Keratinocyte (primary cell): ENCODE measurements at regions not wholly inside any gene's neighbourhood (a gene's known extent, or its start where the extent isn't known, plus 50 kb on each side); places are given as distances from the start of the nearest gene placed in this dataset.

Source experiments
- DNase-seq: peaks from one replicate; pipeline ENCODE4 v3.0.0-alpha.2; 2011; ENCODE audit warnings: low read depth, missing footprints, low spot score
- FAIRE-seq: peaks from 2 replicates; lab custom pipeline; 2011; peaks lifted over from hg19 to GRCh38; lab: Jason Lieb, UNC
- H2AFZ ChIP-seq: 2 replicates; pipeline ENCODE4 v1.6.0; 2012; ENCODE audit warnings: low read length, control low read depth, inconsistent platforms; ENCODE audit not compliant: control insufficient read depth
- H3K27ac ChIP-seq: 2 replicates; pipeline ENCODE4 v1.5.1; 2011; ENCODE audit warnings: low read length; ENCODE audit not compliant: control insufficient read depth, insufficient read depth
- H3K27me3 ChIP-seq: 3 replicates; pipeline ENCODE4 v1.6.0; 2011; ENCODE audit warnings: low read length; ENCODE audit not compliant: control insufficient read depth, insufficient read depth; ENCODE audit errors: extremely low read depth
- H3K36me3 ChIP-seq, 2 experiments: 2 replicates in 1 of 2; 3 replicates in 1 of 2; pipeline ENCODE4 v1.5.1; 2011; ENCODE audit warnings: low read length in 2 of 2, mild to moderate bottlenecking in 1 of 2; ENCODE audit not compliant: control insufficient read depth in 2 of 2, insufficient read depth in 2 of 2; ENCODE audit errors: extremely low read depth in 1 of 2
- H3K4me1 ChIP-seq: 3 replicates; pipeline ENCODE4 v1.5.1; 2011; ENCODE audit warnings: low read length; ENCODE audit not compliant: control insufficient read depth, insufficient read depth; ENCODE audit errors: extremely low read depth
- H3K4me2 ChIP-seq: 3 replicates; pipeline ENCODE4 v1.6.0; 2011; ENCODE audit warnings: low read depth, low read length; ENCODE audit not compliant: control insufficient read depth, insufficient read depth; ENCODE audit errors: extremely low read depth
- H3K4me3 ChIP-seq, 3 experiments: fragments of 200-600 bp in 1 of 3; sonication (generic) in 1 of 3; 2 replicates in 2 of 3; 3 replicates in 1 of 3; pipeline ENCODE4 v1.5.1; 2011 to 2016; ENCODE audit warnings: low read length in 3 of 3, mild to moderate bottlenecking in 3 of 3, control low read depth in 2 of 3, inconsistent platforms in 1 of 3, low read depth in 1 of 3, mixed read lengths in 1 of 3, mixed run types in 1 of 3, moderate library complexity in 1 of 3; ENCODE audit not compliant: control insufficient read depth in 2 of 3, insufficient read depth in 2 of 3; ENCODE audit errors: extremely low read depth in 1 of 3
- H3K79me2 ChIP-seq: 2 replicates; pipeline ENCODE4 v1.6.0; 2012; ENCODE audit warnings: low read length; ENCODE audit not compliant: control insufficient read depth, insufficient read depth
- H3K9ac ChIP-seq: 3 replicates; pipeline ENCODE4 v1.6.0; 2011; ENCODE audit warnings: low read length; ENCODE audit not compliant: control insufficient read depth, insufficient read depth; ENCODE audit errors: extremely low read depth
- H3K9me1 ChIP-seq: 3 replicates; pipeline ENCODE4 v1.6.0; 2011; ENCODE audit warnings: low read length; ENCODE audit not compliant: control insufficient read depth, insufficient read depth; ENCODE audit errors: extremely low read depth
- H3K9me3 ChIP-seq: 2 replicates; pipeline ENCODE4 v1.5.1; 2012; ENCODE audit warnings: low read depth, low read length; ENCODE audit not compliant: control insufficient read depth
- H4K20me1 ChIP-seq: 3 replicates; pipeline ENCODE4 v1.6.0; 2011; ENCODE audit warnings: low read length; ENCODE audit not compliant: control insufficient read depth, insufficient read depth; ENCODE audit errors: extremely low read depth
- CTCF ChIP-seq, 3 experiments: IDR thresholded peaks in 1 of 3; conservative IDR thresholded peaks in 1 of 3; optimal IDR thresholded peaks in 1 of 3; 2 replicates in 2 of 3; 3 replicates in 1 of 3; pipeline versions ENCODE3 to v1.5.1; 2011; ENCODE audit warnings: low read length in 3 of 3, mild to moderate bottlenecking in 3 of 3, moderate library complexity in 2 of 3, control low read depth in 1 of 3, inconsistent platforms in 1 of 3; ENCODE audit not compliant: insufficient read depth in 2 of 3; ENCODE audit errors: extremely low read depth in 1 of 3
- EZH2 ChIP-seq: IDR thresholded peaks from one replicate; pipeline ENCODE4 v1.6.1; 2012; ENCODE audit warnings: inconsistent platforms, mild to moderate bottlenecking, low read length, moderate library complexity
- dilution Hi-C: fragments of 300-500 bp; cut with MboI; formaldehyde crosslinking; loops from one replicate; pipeline ENCODE4 v1.7.0; 2020; ENCODE audit warnings: low sequenced_read_pairs; ENCODE audit not compliant: extremely low pct_ligation_motif_present

GRCh38 chr7:98520356-98520951, 96.6 kb upstream of the NPTX2 start:
- H3K9ac ChIP-seq, result no peak overlapping the region
- H3K9me3 ChIP-seq, result no peaks in the 10 kb centered on the region
- no peaks in the 10 kb centered on the region for H3K27me3 ChIP-seq
- H3K4me3 ChIP-seq, result no peak overlapping the region
- no peak for TF ChIP-seq EZH2
- no peak for TF ChIP-seq CTCF (optimal IDR thresholded peaks at IDR 0.05 in 1 of 3, IDR thresholded peaks at IDR 0.05 in 1 of 3, conservative IDR thresholded peaks at IDR 0.05 in 1 of 3; ENCODE audit: extremely low read depth in 1 of 3, insufficient read depth in 2 of 3, low read length in 3 of 3)
- dilution Hi-C loops, result no loop called here
- no peaks in the 10 kb centered on the region for H3K79me2 ChIP-seq
- no peak overlapping the region for H3K4me2 ChIP-seq
- H3K36me3 ChIP-seq, result no peaks in the 10 kb centered on the region
- no peak for FAIRE-seq
- no peaks in the 10 kb centered on the region for H3K9me1 ChIP-seq
- no peak for DNase-seq
- no peaks in the 10 kb centered on the region for H3K4me1 ChIP-seq
- no peak overlapping the region for H3K27ac ChIP-seq
- H2AFZ ChIP-seq, result no peak overlapping the region
- no peaks in the 10 kb centered on the region for H4K20me1 ChIP-seq

GRCh38 chr7:98518159-98518947, 98.7 kb upstream of the NPTX2 start:
- Histone ChIP-seq H3K4me2 (no peak overlapping the region), H3K9me3 (no peaks in the 10 kb centered on the region), H3K9me1 (no peaks in the 10 kb centered on the region), H3K79me2 (no peaks in the 10 kb centered on the region), H3K4me1 (no peaks in the 10 kb centered on the region), H3K9ac (no peak overlapping the region), H3K27me3 (no peaks in the 10 kb centered on the region), H3K36me3 (no peaks in the 10 kb centered on the region), H2AFZ (no peak overlapping the region), H3K4me3 (no peak overlapping the region), H4K20me1 (no peaks in the 10 kb centered on the region), H3K27ac (no peak overlapping the region)
- DNase-seq, result no peak
- TF ChIP-seq EZH2 (no peak), CTCF (optimal IDR thresholded peaks at IDR 0.05 in 1 of 3, IDR thresholded peaks at IDR 0.05 in 1 of 3, conservative IDR thresholded peaks at IDR 0.05 in 1 of 3; ENCODE audit: extremely low read depth in 1 of 3, insufficient read depth in 2 of 3, low read length in 3 of 3) (no peak)
- dilution Hi-C loops, result no loop called here
- no peak for FAIRE-seq
